K562 (cell line): ENCODE measurements at regions not wholly inside any gene's neighbourhood (a gene's known extent, or its start where the extent isn't known, plus 50 kb on each side); places are given as distances from the start of the nearest gene placed in this dataset.

Experiments
- ATAC-seq: fragments of 200-7000 bp; cut with Tn5 transposase; 3 replicates; pipeline ENCODE4 v1.9.1; 2020; ENCODE audit warnings: moderate library complexity
- BruUV-seq: library from RNA; stranded (reverse); fragments of 400-500 nt; replicated peaks from 2 replicates; lab custom pipeline; 2021; lab: Mats Ljungman, UMichigan
- CTCF ChIA-PET: fragments of 300-600 bp; formaldehyde crosslinking; extraction: SDS; loops from one replicate; lab custom pipeline; 2021; ENCODE audit warnings: low intra/inter-chr PET ratio; lab: Yijun Ruan, JAX
- POLR2A ChIA-PET: fragments of 300-600, 350-650 bp; sonication (Branson Sonifier 250); formaldehyde crosslinking; extraction: SDS; loops from one replicate; lab custom pipeline; 2021; ENCODE audit warnings: antibody characterized with exemption, inconsistent platforms; lab: Yijun Ruan, JAX
- DNase-seq, 4 experiments: peaks; one replicate each; pipeline versions ENCODE4 v3.0.0 to v3.0.0-alpha.2; 2011 to 2018; ENCODE audit warnings: low spot score in 3 of 4, mixed read lengths in 3 of 4; ENCODE audit errors: extremely low read depth in 1 of 4
- FAIRE-seq: peaks from 2 replicates; lab custom pipeline; 2011; peaks lifted over from hg19 to GRCh38; lab: Jason Lieb, UNC
- H2AFZ ChIP-seq: 2 replicates; pipeline ENCODE4 v1.6.0; 2011; ENCODE audit warnings: low read depth, low read length, control low read depth, inconsistent platforms
- H3K27ac ChIP-seq: fragments of 200-600 bp; 3 replicates; pipeline ENCODE4 v1.8.0; 2011; ENCODE audit warnings: low read depth, mild to moderate bottlenecking, control low read depth, inconsistent platforms, low read length, moderate library complexity, mixed read lengths; ENCODE audit errors: extremely low read depth
- H3K27me3 ChIP-seq, 2 experiments: fragments of 300-600 bp in 1 of 2; 2 replicates in 1 of 2; 3 replicates in 1 of 2; pipeline versions ENCODE4 v1.6.0 to v1.8.0; 2011; ENCODE audit warnings: inconsistent platforms in 2 of 2, low read length in 2 of 2, mild to moderate bottlenecking in 1 of 2, mixed read lengths in 1 of 2, moderate library complexity in 1 of 2; ENCODE audit not compliant: control insufficient read depth in 2 of 2, insufficient read depth in 2 of 2
- H3K36me3 ChIP-seq: fragments of 300-600 bp; 3 replicates; pipeline ENCODE4 v1.8.0; 2011; ENCODE audit warnings: mild to moderate bottlenecking, low read length, inconsistent platforms; ENCODE audit not compliant: control insufficient read depth, insufficient read depth
- H3K4me1 ChIP-seq, 2 experiments: fragments of 200-600 bp in 1 of 2; replicated peaks in 1 of 2; 2 replicates in 1 of 2; 3 replicates in 1 of 2; pipeline versions ENCODE4 v1.5.1 to v1.8.0; 2011; ENCODE audit warnings: inconsistent platforms in 2 of 2, low read length in 2 of 2, mild to moderate bottlenecking in 1 of 2, mixed read lengths in 1 of 2, moderate library complexity in 1 of 2; ENCODE audit not compliant: control insufficient read depth in 2 of 2, insufficient read depth in 2 of 2
- H3K4me2 ChIP-seq: 2 replicates; pipeline ENCODE4 v1.6.1; 2011; ENCODE audit warnings: low read length, control low read depth, inconsistent platforms, mixed read lengths; ENCODE audit not compliant: insufficient read depth
- H3K4me3 ChIP-seq: fragments of 200-600 bp; sonication (generic), shearing (Covaris generic); 2 replicates; pipeline ENCODE4 v1.5.1; 2016; ENCODE audit warnings: control low read depth, inconsistent platforms
- H3K79me2 ChIP-seq: fragments of 200-600 bp; 3 replicates; pipeline ENCODE4 v1.8.0; 2011; ENCODE audit warnings: low read length, inconsistent platforms; ENCODE audit not compliant: control insufficient read depth, insufficient read depth
- H3K9ac ChIP-seq, 2 experiments: 2 replicates each; pipeline versions ENCODE4 v1.6.0 to v1.6.1; 2011; ENCODE audit warnings: low read depth in 2 of 2, low read length in 2 of 2, control low read depth in 1 of 2, inconsistent platforms in 1 of 2, mild to moderate bottlenecking in 1 of 2, mixed read lengths in 1 of 2; ENCODE audit not compliant: insufficient read depth in 1 of 2
- H3K9me1 ChIP-seq: one replicate; pipeline ENCODE4 v1.6.0; 2011; ENCODE audit warnings: inconsistent platforms, mild to moderate bottlenecking, low read length, moderate library complexity; ENCODE audit not compliant: control insufficient read depth, insufficient read depth
- H3K9me3 ChIP-seq: replicated peaks from 2 replicates; pipeline ENCODE4 v1.5.1; 2011; ENCODE audit warnings: low read depth, low read length, inconsistent platforms; ENCODE audit not compliant: control insufficient read depth, insufficient read depth
- H4K20me1 ChIP-seq: replicated peaks from 2 replicates; pipeline ENCODE4 v1.6.1; 2011; ENCODE audit warnings: low read length, inconsistent platforms, mixed read lengths; ENCODE audit not compliant: control insufficient read depth, insufficient read depth
- CREB3L1 ChIP-seq: fragments of 450-650 bp; IDR thresholded peaks from 2 replicates; pipeline ENCODE4 v1.6.1; 2014; ENCODE audit warnings: low read depth, mild to moderate bottlenecking, moderate library complexity, borderline replicate concordance
- CREBBP ChIP-seq: IDR thresholded peaks from one replicate; pipeline ENCODE4 v1.6.1; 2012; ENCODE audit warnings: low read depth, mild to moderate bottlenecking, control low read depth, inconsistent platforms, low read length
- EGR1 ChIP-seq: fragments of 450-650 bp; conservative IDR thresholded peaks from 2 replicates; pipeline ENCODE4 v1.6.1; 2017; ENCODE audit warnings: mild to moderate bottlenecking
- EP400 ChIP-seq: fragments of 450-650 bp; IDR thresholded peaks from 2 replicates; pipeline ENCODE4 v1.6.1; 2017; ENCODE audit warnings: antibody characterized with exemption, mild to moderate bottlenecking, moderate library complexity
- HCFC1 ChIP-seq: IDR thresholded peaks from 2 replicates; pipeline ENCODE4 v1.6.1; 2012; ENCODE audit warnings: low read depth, low read length, improper control_type of control experiment
- HIVEP1 ChIP-seq: fragments of 250-450 bp; sonication (Bioruptor Pico); IDR thresholded peaks from 2 replicates; pipeline ENCODE4 v1.4.0; 2020; ENCODE audit warnings: mild to moderate bottlenecking
- HMGXB4 ChIP-seq: sonication (generic); formaldehyde crosslinking; IDR thresholded peaks from 2 replicates; pipeline ENCODE4 v1.8.1; 2023; ENCODE audit warnings: mild to moderate bottlenecking, missing genetic modification reagents
- SIN3A ChIP-seq, 2 experiments: fragments of 150-350 bp in 1 of 2; IDR thresholded peaks; 2 replicates each; pipeline ENCODE4 v1.6.1; 2011 to 2016; ENCODE audit warnings: borderline replicate concordance in 2 of 2, low read depth in 2 of 2, low read length in 2 of 2, mild to moderate bottlenecking in 2 of 2, moderate library complexity in 2 of 2; ENCODE audit not compliant: control insufficient read depth in 1 of 2
- ZC3H8 ChIP-seq: fragments of 450-650 bp; IDR thresholded peaks from 2 replicates; pipeline ENCODE4 v1.6.1; 2017
- ZNF140 ChIP-seq: fragments of 250-450 bp; sonication (Bioruptor Pico); IDR thresholded peaks from 2 replicates; pipeline ENCODE4 v1.8.0; 2021; ENCODE audit warnings: moderate library complexity, mild to moderate bottlenecking, inconsistent platforms
- ZNF146 ChIP-seq: IDR thresholded peaks from one replicate; pipeline ENCODE4 v1.6.1; 2018; ENCODE audit warnings: missing compliant biosample characterization; ENCODE audit not compliant: unreplicated experiment
- ZNF766 ChIP-seq: fragments of 200-800 bp; sonication (Bioruptor generic); conservative IDR thresholded peaks from 2 replicates; pipeline ENCODE4 v1.6.1; 2016; ENCODE audit warnings: missing genetic modification characterization, missing compliant biosample characterization
- WGBS: fragments of 100-300 bp; shearing (Covaris generic); methylation state at CpG from one replicate; pipeline ENCODE4 v1.1.6; 2016; ENCODE audit warnings: low coverage, mixed read lengths; ENCODE audit not compliant: insufficient coverage; ENCODE audit errors: missing lambda C conversion rate; 5-methylcytosine and 5-hydroxymethylcytosine counted together
- in situ Hi-C: fragments of 300-500 bp; cut with MboI; formaldehyde crosslinking; loops from 4 replicates; pipeline ENCODE4 v1.15.0; 2018; ENCODE audit warnings: inconsistent platforms, mixed read lengths
- intact Hi-C: fragments of 100-400 bp; cut with micrococcal nuclease; formaldehyde crosslinking; loops from 2 replicates; pipeline ENCODE4 v1.14.2; 2022
- TF ChIP-seq, protein P1 (sequence below): sonication (generic); formaldehyde crosslinking; IDR thresholded peaks from 2 replicates; pipeline ENCODE4 v1.8.1; 2023; ENCODE audit warnings: mild to moderate bottlenecking, missing genetic modification reagents
- TF ChIP-seq, protein P2 (sequence below): fragments of 450-650 bp; formaldehyde crosslinking; IDR thresholded peaks from 2 replicates; pipeline ENCODE4 v1.4.0; 2022; ENCODE audit warnings: missing genetic modification characterization

DNA sequence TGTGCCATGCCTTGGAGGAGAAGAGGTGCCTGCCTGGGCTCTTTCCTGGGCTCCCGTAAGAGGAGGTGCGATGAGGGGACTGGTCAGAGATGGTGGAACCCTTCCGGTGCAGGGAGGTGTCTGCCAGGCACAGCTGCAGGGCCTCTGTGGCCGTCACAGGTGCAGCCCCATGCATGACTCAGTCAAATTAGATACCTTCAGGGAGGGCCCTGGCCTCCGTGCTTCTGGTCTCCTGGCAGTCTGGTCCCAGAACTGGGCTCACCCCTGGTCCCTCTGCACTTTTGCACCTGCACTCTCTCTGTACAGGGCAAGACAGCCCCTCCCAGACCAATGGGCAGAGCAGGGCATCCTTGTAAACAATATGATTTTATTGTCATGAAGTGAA lies 49.9 kb upstream of the LRPAP1 start:
- CTCF ChIA-PET: no interaction called here
- no TSS peak for BruUV-seq
- Histone ChIP-seq H3K79me2 (no peaks in the 10 kb centered on the region), H3K9ac (no peak overlapping the region), H3K27ac (no peak overlapping the region), H3K36me3 (no peaks in the 10 kb centered on the region), H3K27me3 (no peaks in the 10 kb centered on the region), H3K9me1 (no peaks in the 10 kb centered on the region), H4K20me1 (no peaks in the 10 kb centered on the region), H2AFZ (no peak overlapping the region), H3K9me3 (no peaks in the 10 kb centered on the region), H3K4me2 (no peak overlapping the region), H3K4me3 (no peak overlapping the region), H3K4me1 (no peaks in the 10 kb centered on the region)
- no peak for DNase-seq
- 0% methylated on average over 2 of the region's 5 CpGs for WGBS
- POLR2A ChIA-PET: no interaction called here
- FAIRE-seq: no peak
- in situ Hi-C loops: no loop called here
- ATAC-seq: no peak
- intact Hi-C loops: no loop called here
- no peak for TF ChIP-seq CREBBP
- TF ChIP-seq HIVEP1 (CRISPR knock-in tag): no peak
- TF ChIP-seq ZNF146 (CRISPR knock-in tag): no peak
- no peak for TF ChIP-seq HMGXB4 (CRISPR knock-in tag)
- no peak for TF ChIP-seq ZC3H8
- TF ChIP-seq, protein P1, sequence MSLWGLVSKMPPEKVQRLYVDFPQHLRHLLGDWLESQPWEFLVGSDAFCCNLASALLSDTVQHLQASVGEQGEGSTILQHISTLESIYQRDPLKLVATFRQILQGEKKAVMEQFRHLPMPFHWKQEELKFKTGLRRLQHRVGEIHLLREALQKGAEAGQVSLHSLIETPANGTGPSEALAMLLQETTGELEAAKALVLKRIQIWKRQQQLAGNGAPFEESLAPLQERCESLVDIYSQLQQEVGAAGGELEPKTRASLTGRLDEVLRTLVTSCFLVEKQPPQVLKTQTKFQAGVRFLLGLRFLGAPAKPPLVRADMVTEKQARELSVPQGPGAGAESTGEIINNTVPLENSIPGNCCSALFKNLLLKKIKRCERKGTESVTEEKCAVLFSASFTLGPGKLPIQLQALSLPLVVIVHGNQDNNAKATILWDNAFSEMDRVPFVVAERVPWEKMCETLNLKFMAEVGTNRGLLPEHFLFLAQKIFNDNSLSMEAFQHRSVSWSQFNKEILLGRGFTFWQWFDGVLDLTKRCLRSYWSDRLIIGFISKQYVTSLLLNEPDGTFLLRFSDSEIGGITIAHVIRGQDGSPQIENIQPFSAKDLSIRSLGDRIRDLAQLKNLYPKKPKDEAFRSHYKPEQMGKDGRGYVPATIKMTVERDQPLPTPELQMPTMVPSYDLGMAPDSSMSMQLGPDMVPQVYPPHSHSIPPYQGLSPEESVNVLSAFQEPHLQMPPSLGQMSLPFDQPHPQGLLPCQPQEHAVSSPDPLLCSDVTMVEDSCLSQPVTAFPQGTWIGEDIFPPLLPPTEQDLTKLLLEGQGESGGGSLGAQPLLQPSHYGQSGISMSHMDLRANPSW (CRISPR knock-in tag): no peak
- TF ChIP-seq, protein P2, sequence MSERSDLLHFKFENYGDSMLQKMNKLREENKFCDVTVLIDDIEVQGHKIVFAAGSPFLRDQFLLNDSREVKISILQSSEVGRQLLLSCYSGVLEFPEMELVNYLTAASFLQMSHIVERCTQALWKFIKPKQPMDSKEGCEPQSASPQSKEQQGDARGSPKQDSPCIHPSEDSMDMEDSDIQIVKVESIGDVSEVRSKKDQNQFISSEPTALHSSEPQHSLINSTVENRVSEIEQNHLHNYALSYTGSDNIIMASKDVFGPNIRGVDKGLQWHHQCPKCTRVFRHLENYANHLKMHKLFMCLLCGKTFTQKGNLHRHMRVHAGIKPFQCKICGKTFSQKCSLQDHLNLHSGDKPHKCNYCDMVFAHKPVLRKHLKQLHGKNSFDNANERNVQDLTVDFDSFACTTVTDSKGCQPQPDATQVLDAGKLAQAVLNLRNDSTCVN: no peak
- TF ChIP-seq CREB3L1: no peak
- TF ChIP-seq EP400: no peak
- no peak for TF ChIP-seq ZNF140 (CRISPR knock-in tag)
- no peak for TF ChIP-seq EGR1
- TF ChIP-seq SIN3A (IDR thresholded peaks at IDR 0.05; ENCODE audit: borderline replicate concordance in 2 of 2, control insufficient read depth in 1 of 2, low read depth in 2 of 2, low read length in 2 of 2): no peak
- TF ChIP-seq ZNF766 (CRISPR knock-in tag): no peak
- TF ChIP-seq HCFC1: no peak
